HG02938 (cell line): ENCODE measurements at regions not wholly inside any gene's neighbourhood (a gene's known extent, or its start where the extent isn't known, plus 50 kb on each side); places are given as distances from the start of the nearest gene placed in this dataset.
"Not testable (repeated sequence)": the region's sequence is repeated elsewhere in the genome, so short reads cannot be mapped to it uniquely, and the experiment has no call there.

Source experiments
- ATAC-seq: cut with Tn5 transposase; IDR thresholded peaks from one replicate; pipeline ENCODE4 v1.9.1; 2021; ENCODE audit warnings: mild to moderate bottlenecking, moderate library complexity; ENCODE audit not compliant: unreplicated experiment

- ATAC-seq = not testable (repeated sequence)
Measured at GRCh38 chr4:27075603-27076002, 215.0 kb downstream of the STIM2 start.

GRCh38 chr4:27078934-27079455 lies 218.4 kb downstream of the STIM2 start:
- no peak for ATAC-seq

- ATAC-seq = peak; percentile 58
Measured at GRCh38 chr4:27081675-27082586, 221.3 kb downstream of the STIM2 start.

DNA sequence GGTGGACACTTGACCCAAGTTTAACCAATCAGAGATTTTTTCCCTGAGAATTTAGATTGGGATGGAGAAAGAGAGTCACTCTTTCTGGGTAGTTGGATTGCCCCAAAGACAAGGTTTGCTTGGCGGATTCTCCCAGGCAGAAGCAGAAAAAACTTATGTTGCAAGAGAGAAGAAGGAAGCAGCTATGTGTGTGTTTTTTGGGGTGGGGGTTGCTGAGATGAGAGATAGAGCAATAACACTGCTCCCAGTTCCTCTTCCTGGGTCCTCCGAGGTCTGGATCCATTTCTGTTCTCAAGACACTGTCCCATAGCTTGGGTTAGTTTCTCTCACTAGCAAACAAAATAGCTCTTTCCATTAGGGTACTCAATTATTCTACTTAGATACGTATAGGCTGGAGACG lies 222.1 kb downstream of the STIM2 start:
- no peak for ATAC-seq

DNA sequence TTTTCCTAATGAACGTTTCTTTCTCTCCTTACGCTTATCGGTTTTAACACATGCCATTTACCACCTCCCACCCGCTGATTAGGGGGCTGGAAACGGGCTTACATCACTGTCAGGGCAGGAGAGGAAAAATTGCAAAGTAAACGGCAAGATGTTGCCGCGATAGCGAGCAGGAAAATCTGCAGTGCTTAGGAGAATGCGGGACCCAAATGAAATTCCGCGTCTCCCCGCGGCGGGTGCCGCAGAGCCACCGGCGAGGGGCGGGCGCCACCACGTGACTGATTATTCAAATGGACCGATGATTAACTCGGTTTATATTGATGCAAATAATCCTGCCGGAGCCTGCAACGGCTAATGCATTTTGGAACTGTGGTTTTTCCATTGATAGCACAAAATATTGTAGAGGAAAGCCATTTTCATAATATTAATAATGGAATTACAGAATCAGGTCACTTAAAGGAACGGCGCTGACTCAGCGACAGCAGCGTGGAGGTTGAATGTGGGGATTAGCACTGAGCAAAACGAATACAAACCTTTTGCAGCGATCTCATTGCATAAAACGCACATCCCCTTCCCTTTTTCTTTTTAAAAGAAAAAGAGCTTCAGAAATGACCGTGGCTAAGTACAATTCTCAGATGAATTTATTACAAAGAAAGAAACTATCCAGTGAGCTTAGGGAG lies 224.2 kb downstream of the STIM2 start:
- ATAC-seq = no peak

GRCh38 chr4:27085396-27085795 lies 224.8 kb downstream of the STIM2 start:
- no peak for ATAC-seq

- no peak for ATAC-seq
Measured at GRCh38 chr4:27087306-27088045, 226.8 kb downstream of the STIM2 start.

DNA sequence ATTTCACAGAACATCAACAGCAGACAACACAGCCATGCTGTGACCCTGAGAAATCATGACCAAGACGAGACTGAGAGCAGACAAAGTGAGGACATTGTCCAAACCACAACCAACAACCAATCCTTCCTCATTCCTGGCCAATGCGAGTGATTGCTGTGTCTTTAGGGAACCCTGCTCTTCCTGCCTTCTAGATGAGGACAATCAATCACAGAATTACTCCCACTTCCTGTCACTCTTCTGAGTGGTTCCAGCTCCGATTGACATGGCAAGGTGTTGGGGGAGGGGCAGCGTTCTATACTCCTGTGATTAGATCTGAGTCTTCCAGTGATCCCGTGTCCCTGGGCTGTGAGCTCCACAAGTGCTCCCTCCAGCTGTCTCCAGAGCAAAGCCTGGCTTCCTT lies 227.8 kb downstream of the STIM2 start:
- ATAC-seq = no peak

- ATAC-seq = no peak
Measured at GRCh38 chr4:27089186-27089585, 228.5 kb downstream of the STIM2 start.

- no peak for ATAC-seq
Measured at GRCh38 chr4:27090406-27090805, 229.8 kb downstream of the STIM2 start.

DNA sequence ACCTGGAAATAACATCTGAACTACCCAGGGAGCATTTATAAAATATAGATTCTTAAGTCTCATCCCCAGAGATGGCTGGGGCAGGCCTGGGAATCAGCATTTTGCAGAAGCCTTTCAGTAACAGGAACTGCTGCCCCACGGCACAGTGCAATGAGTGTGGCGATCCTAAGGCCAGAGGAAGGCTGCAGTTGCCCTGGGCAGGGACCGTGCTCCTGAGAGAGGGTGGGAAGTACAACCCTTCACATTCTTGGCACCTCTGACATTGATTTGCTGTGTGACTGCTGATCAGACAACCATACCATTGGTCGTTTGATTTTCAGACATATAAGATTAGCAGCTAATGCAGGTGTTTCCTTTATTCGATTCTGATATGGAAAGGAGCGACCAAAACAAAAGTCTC lies 233.6 kb downstream of the STIM2 start:
- ATAC-seq = no peak

GRCh38 chr4:27094783-27095182 lies 234.1 kb downstream of the STIM2 start:
- ATAC-seq = no peak

- no peak for ATAC-seq
Measured at GRCh38 chr4:27096142-27096824, 235.6 kb downstream of the STIM2 start.

DNA sequence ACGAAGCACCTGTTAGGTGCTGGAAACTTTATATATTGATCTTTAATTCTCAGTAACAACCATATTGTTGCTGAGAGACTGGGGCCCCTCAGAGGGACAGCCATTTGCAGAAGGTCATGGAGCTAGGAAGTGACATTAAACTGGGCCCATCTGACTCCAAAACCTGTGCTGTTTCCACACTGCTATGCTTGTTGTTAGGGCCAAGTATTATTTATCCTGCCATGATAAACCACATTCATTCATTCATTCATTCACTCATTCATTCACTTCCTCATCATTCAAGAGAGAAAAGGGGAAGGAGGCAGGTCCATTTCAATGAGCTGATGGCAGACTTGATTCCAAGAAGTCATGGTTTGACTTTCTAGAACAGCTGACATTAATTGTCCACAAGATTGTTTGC lies 237.4 kb downstream of the STIM2 start:
- ATAC-seq = no peak

DNA sequence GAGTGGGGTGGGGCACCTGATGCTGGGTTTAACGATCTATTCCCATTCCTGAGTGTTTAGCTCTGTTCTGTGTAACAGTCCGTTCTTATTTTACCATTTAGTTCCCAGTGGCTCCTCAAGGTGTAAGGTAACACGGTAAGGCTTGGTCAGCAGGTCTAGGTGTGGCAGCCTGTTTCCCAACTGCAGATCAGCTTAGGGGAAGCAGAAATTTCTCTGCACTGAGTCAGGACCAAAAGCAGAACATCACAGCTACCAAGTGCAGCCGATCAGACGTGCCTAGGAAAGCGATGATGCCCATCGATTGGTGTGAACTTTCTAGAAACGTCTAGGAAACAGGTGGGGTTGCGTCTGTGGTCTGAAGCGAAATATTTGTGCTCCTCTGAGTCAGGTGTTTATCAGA lies 240.1 kb downstream of the STIM2 start:
- ATAC-seq = no peak

GRCh38 chr4:27101126-27101525 lies 240.5 kb downstream of the STIM2 start:
- ATAC-seq = no peak

- ATAC-seq = no peak
Measured at GRCh38 chr4:27101561-27101960, 240.9 kb downstream of the STIM2 start.

GRCh38 chr4:27111627-27112026 lies 251.0 kb downstream of the STIM2 start:
- ATAC-seq = no peak

DNA sequence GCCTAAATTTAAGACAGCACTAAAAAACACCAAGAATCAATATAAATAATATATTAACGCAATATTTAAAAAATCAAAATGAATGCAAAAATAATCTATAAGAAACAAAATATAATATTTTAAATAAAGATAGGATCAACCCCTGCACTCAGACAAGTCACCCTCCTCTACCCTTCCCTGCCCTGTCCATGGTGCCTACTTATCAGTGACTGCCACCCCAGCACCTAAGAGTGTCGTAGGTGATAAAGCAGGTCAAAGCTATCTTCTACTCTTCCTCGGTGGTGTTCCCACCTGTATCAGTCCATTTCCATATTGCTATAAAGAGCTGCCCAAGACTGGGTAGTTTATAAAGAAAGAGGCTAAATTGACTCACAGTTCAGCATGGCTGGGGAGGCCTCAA lies 251.9 kb downstream of the STIM2 start:
- no peak for ATAC-seq

DNA sequence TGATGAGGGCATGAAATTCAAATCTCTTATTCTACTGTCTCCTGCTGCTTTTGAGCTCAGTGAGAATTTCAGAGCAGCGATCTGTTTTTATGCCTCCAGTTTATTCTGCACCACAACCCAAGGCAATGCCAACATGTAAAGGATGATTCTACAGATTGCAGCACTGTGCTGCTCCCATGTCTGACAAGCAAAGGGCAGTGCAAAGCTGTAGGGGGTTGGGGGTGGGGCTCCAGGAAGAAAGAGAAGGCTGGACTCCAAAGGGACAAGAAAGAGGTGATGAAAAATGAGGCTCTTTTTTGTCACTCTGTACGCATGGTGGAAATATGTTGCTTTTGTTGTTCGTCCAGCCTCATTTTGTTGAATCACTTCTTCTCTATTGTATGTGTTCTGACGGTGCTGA lies 254.6 kb downstream of the STIM2 start:
- no peak for ATAC-seq

- ATAC-seq = no peak
Measured at GRCh38 chr4:27117453-27117852, 256.8 kb downstream of the STIM2 start.
